Embryonic facial prominence (tissue), 1 donor: ENCODE measurements at regions not wholly inside any gene's neighbourhood (a gene's known extent, or its start where the extent isn't known, plus 50 kb on each side); places are given as distances from the start of the nearest gene placed in this dataset.
A peak's percentile ranks its signal among the peaks of the same experiment; 100 is the strongest.

Experiments
- DNase-seq: peaks from one replicate; pipeline ENCODE4 v3.0.0-alpha.2; 2016; ENCODE audit errors: extremely low spot score

DNA sequence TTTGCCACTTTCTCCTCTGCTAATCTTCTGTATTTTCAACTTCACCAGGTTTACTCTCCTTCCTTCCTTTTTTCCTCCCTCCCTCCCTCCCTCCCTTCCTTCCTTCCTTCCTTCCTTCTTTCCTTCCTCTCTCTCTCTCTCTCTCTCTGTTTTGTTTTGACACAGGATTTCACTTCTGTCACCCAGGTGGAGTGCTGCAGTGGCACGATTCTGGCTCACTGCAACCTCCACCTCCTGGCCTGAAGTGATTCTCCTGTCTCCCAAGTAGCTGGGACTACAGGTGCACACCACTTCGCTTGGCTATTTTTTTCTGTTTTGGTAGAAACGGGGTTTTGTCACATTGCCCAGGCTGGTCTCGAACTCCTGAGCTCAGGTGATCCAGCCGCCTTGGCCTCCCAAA lies 181.2 kb upstream of the BTG1 start:
- no peak for DNase-seq

DNA sequence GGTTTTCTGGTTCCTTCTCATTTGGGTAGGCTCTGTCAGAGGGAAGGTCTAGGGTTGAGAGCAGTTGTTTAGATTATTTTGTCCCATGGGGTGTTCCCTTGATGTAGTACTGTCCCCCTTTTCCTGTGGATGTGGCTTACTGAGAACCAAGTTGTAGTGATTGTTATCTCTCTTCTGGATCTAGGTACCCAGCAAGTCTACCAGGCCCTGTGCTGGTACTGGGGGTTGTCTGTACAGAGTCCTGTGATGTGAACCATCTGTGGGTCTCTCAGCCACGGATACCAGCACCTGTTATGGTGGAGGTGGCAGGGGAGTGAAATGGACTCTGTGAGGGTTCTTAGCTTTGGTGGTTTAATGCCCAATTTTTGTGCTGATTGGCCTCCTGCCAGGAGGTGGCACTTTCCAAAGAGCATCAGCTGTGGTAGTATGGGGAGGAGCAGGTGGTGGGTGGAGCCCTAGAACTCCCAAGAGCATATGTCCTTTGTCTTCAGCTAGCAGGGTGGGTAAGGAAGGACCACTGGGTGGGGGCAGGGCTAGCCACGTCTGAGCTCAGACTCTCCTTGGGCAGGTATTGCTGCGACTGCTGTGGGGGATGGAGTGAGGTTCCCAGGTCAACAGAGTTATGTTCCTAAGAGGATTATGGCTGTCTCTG lies 179.3 kb upstream of the BTG1 start:
- no peak for DNase-seq

DNA sequence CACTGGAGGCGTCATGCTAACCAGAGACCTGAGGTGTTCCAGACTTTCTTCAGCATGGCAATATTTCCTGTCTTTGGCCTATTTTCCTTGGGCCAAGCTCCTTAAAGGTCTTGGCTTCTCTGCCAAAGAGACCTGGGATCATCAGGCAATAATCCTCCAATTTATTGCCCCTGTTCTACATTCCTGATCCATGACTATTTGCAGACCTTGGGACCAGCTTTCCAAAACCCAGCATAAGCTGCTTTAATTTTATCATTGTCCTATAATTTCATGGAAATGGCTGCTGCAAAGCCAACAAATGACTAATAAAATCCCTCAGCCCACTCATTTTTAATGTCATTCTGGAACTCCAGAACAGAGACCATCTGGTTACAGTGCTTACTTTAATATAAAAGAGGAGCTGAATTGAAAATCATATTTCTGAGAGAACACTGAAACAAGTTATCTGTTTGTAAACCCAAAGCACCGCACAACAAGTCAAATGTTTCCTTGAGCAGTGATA lies 166.9 kb upstream of the BTG1 start:
- DNase-seq = no peak

DNA sequence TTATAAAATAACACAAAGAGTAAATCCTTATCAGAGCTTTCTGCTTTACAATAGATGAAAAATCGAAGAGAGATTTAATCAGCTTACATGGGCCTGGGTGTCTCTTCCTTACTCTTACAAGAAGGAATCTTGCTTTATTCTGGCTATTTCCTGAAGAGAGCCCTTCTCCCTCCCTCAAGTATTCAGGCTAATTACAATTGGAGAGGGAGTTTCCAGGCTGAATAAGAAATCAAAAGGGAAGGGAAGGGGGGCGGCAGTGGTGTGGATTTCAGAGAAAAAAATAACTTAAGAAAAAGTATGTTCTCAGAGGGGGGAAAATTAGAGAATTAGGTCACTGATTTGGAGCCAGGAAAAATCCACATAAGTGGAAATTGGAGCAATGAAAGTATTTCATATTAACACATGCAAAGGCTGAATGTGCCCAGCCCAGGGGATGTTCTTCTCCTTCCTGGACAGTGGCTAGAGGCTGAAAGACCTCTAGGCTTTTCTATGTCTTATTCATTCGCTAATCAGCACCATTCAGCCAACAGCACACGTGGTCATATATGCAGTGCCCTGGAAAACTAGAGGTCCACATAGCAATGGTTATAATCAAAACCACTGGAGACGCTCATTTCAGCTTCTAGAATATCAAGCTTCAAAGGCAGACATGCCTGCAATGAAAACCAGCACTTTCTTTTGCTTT lies 158.9 kb upstream of the BTG1 start:
- peak; percentile 71 for DNase-seq

DNA sequence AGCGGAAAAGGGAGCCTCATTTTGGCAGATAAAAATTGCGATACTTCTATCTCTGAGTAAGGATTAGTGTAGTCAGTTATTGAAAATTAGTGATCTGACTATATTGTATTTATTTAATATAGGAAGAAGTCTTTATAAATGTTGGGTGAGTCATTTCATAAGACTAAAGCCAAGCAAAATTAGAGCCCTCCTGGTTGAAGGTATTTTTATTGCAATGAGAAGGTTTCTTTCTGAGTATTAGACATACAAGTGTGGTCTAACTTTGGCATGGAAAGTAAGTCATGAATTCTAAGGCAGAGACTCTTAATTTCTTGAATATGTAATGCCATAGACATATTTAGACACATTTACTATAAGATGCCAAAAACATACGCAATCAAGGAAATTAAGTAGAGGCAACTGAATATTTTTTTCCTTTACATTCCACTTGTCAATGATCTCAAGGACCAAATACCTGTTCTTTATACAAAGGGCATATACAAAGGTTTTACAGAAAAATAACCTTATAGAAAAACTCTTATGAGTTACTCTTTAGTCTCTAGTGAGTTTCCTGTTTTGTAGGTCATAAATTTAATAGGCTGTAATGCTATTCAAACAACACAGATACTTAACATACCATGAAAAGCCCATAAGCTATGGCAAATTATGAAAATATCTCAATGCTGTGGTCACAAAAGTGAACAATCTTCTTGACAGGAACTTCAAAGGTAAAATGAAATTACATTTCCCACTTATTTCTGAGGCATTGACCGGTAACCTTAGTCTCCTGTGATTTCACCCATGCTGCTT lies 156.6 kb upstream of the BTG1 start:
- no peak for DNase-seq

DNA sequence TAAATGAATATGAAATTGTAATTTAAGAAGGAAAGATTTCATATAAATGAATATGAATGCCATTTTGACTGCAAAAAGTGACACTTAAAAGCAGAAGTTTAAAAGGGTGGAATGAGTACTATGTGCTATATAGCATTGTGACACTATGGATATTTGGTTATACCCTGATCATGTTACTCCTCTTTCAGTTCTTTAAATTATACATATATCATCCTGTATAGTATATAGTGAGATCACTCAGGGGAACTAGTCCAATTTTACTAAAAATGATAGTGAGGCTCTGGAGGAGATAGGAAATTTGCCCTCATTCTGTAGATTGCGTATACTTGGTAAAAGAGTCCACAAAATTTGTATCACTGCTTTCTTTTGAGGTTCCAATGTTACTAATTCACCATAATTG lies 155.7 kb upstream of the BTG1 start:
- no peak for DNase-seq

DNA sequence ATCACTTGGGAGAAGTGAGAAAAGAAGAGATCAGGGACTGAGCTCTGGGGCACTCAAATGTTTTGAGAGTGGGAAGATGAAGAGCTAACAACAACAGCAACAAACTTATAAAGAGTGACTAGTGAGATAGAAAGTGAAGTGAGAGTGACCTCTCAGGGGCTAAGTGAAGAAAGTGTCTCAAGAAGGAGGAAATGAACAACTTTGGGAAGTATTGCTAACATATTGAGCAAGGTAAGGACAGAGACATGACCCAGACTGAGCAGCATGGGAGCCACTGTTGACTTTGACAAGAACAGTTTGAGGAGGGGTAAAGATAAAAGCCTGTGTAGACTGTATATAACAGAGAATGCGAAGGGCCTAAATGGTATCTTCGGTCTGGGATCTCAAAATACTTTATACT lies 155.1 kb upstream of the BTG1 start:
- DNase-seq = no peak

DNA sequence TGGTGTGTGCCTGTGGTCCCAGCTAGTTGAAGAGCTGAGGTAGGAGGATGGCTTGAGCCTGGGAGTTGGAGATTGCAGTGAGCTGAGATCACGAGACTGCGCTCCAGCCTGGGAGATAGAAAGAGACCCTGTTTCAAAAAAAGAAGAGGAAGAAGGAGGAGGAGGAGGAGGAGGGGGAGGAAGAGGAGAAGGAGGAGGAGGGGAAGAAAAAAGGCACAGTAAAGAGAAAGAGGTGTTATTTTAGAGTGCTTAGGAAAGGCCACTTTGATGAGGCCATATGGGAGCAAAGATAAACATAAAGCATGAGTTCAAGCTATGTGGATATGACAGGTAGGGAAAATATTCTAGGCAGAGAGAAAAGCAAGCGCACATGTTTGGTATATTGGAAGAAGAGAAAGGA lies 154.1 kb upstream of the BTG1 start:
- DNase-seq = no peak

DNA sequence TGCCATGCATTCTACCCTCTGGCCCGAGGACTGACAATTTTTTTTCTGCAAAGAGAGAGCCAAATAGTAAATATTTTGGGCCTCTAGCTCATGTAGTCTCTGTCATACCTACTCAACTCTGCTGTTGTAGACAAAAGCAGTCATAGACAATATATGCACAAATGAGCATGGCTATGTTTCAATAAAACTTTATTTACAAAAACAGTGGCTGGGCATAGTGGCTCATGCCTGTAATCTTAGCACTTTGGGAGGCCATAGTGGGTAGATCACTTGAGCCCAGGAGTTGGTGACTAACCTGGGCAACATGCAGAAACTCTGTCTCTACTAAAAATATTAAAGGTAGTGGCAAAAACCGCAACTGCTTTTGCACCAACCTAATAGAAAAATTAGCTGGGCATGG lies 153.7 kb upstream of the BTG1 start:
- no peak for DNase-seq

DNA sequence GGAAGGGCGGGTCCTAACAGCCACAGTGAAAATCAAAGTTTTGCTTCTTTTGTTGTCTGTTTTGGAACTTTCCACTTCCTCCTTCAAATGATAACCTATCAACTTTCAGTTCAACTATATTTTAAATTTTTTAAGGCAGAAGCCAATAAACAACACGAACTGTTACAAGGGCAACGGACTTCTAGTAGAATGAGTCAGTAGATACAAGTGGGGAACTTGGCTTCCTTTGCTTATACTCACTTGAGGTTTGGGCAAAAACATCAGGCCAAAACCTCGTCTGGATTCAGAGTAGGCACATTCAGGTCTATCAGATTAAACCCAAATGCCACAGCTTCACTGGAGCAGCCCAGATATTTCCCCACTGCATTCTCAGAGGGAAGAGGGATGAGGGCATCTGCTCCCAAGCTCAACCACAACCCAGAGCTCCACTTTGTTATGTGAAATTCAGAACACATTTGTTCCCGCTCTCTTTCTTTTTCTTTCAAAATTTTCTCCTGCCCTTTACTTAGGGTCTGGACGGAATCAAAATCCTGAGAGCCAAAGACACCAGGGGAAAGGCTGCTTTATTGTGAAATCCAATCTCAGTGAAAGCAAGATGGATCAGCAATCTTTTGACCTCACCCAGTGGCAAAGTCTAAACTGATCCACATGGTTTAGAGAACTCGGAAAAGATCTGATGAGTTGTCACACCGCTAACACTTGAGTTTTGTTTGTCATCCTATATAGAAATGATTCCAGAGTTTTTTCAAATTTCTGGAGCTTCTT lies 152.5 kb upstream of the BTG1 start:
- DNase-seq = no peak

DNA sequence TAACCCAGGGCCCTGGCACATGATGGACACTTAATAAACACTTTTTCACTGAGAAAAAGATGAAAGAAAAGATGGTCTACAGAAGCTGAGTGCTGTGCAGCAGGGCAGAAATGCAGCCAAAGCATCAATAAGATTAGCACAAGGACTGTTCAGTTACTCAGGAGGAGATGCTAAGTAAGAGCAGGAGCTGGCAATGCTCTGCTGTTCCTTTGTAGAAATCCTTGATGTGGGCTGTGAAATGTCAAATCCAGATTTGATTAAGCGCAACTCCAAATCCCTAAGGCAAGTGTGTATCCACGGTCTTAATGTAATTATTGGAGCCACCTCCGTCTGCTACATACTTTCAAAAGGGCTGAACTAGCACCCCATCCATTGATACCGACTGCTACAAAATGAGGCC lies 151.8 kb upstream of the BTG1 start:
- DNase-seq = no peak

DNA sequence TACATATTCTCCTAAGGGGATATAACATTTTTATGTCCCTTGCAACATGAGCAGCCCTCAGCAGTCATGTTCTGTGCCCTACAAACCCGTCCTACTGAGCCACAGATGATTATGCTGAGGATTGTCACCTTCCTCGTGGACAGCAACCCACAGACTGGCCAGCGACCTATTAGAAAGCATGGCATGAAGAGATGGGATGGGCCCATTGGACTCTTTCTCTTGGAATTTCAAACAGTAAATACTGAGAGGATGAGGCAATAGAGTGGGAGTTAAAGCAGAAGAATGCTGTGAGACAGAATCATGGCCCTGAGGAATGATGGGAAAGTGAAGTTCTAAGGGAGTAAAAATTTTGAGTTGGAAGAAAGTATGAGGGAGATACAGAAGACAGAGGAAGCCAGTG lies 149.9 kb upstream of the BTG1 start:
- DNase-seq = no peak

DNA sequence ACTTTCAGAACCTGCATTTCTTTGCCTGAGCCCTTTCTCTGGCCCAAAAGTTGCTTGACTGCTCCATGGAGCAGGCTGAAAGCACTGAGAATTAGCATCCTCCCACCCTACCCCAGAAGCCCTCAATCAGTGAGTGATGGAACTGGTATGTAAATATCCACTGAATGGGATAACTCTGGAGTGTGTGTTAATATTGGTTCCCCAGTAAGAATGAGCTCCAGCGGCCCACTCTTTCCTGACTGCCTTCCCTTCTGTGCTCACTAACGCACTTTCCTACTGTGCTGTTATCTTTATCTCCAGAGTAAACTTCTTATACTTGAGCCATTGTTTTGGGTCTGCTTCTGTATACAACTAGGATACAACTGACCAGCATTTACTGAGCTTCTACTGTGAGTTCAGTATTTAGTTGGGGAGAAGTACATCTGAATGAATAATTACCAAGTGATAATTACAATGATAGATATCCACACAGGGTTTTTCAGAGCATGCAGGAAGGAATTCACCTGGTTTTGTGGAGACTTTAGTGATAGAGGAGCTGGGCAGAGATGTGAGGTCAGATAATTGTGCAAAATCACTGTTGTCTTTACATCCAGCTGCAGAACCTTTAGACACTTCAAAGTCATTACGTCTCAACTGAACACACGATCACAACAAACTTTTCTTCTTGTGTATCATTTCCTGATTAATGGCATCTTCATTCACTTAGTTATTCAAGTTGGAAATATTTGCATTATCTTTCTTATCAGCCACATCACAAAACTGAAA lies 149.2 kb upstream of the BTG1 start:
- DNase-seq = no peak

DNA sequence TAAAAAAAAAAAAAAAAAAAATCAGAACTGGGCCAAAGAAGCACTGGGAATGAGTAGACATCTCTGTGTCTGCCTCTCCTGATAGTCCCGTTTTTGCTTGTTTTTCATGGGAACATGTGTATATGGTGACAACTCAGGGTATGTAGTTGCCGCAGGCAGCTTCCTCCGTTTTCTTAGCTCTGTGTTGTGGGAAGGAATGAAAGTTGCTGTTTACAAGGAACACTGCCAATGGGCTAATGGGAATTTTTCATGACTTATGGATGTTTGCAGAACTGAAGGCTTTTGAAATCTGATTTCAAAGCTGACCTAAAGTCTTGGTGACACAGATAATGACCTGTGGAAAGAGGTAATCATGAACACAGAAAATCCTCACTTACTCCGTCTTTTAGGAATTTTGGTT lies 146.4 kb upstream of the BTG1 start:
- DNase-seq = no peak

DNA sequence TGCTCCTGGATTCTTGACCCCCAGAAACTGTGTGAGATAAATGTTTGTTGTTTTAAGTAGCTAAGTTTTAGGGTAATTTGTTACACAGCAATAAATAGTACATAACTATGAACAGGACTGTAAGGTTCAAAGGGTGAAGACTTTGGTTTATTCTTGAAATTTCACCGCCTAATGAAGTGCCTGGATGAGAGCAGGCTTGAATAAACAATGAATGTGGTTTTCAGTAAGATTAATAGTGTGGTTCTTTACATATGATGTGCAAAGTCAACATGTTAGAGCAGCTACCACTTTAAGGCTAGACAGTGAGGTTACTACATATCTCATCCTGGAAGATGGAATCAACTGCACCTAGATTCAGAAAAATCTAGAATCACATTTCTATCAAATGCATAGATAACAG lies 145.2 kb upstream of the BTG1 start:
- DNase-seq = no peak

DNA sequence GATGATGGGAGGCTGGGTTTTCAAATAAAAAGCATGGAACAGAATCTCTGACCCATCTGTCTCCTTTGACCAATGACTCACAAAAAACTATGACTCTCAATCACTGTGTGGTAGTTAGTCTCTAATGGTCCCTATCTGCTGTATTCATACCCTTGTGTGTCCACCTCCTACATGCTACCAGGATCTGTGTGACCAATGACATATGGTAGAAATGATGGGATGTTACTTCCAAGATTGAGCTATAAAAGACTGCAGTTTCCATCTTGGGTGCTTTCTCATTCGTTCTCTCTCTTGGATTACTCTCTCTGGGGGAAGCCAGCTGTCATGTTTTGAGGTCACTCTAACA lies 144.7 kb upstream of the BTG1 start:
- DNase-seq = no peak

DNA sequence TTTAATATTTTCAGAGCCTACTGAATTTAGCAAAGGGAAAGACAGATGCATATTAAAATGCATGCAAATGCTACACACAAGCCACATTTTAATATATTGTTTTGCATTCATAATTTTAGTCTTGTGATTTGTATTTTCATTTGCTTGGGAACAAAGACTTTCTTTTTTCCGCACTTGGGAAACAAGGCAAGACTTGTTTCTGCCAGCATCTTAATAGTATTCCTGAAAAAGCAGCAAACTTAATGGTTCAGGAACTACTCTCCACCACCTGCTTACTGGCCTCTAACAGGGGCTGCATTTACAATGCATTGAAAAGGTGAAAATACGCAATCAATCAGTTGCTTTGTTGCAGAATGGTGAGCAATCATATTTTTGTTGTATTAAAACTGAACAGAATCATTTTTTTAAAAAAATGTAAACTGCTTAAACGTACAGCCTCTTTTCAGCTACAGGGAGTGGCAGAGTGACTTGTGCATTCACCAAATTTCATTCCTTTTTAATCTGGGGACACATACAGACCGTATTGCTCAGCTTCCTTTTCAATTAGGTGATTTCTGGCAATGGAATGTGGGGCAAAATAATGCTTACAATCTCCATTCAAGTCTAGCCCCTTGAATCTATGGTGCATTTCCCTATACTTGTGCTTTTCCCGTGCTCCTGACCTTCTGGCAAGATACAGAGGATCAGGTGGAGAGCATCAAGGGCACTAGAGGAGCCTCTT lies 144.1 kb upstream of the BTG1 start:
- DNase-seq = no peak

DNA sequence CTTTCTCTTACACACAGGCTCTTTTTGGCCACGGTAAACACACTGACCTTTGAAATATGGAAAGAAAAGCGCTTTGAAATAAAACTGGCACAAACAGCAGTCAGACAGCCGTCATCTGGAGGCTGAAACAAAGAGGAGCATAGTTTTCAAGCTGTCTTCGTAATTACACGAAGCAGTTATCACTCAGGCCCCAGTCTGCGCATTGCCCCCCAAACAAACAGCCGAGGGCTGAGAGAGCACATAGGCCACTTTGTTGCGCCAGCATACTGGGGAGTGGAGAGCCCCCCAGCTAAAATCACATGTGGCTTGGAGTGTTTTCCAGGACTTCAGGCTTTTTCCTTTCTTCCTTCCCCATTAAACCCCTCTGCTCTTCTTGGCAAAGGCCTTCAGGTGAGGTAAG lies 142.9 kb upstream of the BTG1 start:
- DNase-seq = no peak

DNA sequence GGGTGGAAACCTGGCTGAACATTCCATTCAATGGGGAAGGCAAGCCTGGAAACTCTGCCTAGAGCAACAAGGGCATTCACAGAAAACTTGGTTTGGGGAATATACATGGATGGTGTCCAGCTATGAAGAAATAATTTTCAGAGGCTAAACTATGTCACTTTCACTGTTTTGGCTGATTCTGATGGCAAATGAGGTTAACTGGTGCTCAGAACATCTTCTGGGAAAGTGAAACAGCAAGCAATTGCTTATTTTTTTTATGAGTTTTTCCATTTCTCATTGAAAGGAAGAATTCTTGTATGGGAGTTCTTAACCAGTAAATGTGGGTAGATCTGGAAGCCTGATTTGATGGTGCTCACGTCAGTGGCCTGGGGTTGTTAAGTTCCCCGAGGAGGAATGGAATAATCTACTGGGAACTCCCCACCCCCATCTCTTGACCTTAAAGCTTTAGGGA lies 132.8 kb upstream of the BTG1 start:
- no peak for DNase-seq

DNA sequence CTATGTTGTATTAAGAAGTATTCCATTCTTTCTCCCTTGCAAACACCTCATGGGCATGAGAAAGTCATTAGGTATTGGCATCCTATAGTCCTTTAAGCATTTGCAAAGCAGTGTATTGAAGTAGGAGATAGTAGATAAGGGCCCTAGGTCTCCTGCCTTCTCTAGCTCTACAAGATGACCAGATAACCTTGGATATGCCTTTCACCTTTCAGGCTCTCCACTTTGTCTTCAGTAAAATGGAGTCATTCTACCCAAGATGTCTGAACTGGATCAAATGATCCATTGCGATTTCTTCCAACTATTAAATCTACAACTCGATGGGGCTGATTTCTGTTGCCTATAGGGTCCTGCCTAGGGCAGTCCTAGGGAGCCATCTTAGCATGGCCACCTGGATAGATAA lies 132.1 kb upstream of the BTG1 start:
- no peak for DNase-seq

DNA sequence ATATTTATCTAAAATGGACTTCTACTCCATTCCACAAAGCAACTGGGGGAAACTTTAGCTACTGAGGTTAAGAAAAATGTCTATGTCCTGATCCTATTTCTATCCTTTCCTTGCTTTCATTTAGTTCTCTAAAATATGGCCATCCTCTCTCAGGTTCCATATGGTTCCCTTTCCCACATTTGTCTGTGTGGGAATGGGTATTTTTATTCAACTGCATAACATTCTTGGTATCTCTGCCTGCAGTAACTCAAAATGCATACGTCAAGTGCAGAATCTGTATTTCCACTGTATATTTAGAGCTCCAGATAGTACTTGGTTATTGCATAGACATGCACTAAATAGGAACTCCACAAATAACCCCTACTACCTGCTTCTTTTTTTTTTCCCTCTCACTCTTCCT lies 130.6 kb upstream of the BTG1 start:
- no peak for DNase-seq
